ENCODE measurements at regions not wholly inside any gene's neighbourhood (a gene's known extent, or its start where the extent isn't known, plus 50 kb on each side); places are given as distances from the start of the nearest gene placed in this dataset.

DNA sequence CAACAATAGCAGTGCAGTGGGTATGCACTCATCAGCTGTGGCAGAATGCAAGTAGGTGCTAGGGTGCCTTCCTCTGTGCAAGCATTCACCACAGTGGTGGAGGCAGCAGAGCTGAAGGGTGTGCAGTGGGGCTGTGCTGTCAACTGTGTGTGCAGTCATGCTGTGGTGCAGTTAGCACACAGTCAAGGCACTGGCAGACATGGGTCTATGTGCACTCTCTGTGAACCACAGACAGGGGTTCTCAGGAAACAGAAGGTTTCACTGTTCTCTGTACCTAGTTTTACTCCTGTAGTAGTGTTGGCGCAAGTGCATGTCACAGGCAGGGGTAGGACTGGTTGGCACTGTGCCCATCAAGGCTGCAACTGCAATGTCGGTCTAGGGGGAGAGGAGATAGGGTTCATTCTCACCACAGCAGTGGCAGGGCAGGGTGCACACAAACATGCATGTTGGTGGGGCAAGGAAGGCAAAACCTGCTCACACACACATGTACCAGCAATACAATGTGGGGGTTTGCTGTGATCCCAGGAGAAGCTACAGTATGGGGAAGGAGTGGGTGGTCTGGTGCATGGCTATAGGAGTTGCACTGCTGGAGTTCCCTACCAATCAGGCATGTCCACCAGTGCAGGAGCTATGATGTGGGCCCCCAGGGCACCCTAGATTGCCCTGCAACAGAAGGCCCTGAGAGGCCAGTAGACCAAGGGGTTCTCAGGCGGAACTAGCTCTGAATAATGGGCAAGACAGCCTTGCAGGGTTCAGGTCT lies 242.7 kb upstream of the DDX18 start:
- TF ChIP-seq EZH2phosphoT487 (IDR thresholded peaks at IDR 0.05; ENCODE audit: insufficient read depth, low read depth) (no peak), EZH2 (IDR thresholded peaks at IDR 0.05; ENCODE audit: insufficient read depth, poor library complexity, severe bottlenecking) (no peak)
